Muscle of leg (tissue), 3 donors: ENCODE measurements at regions not wholly inside any gene's neighbourhood (a gene's known extent, or its start where the extent isn't known, plus 50 kb on each side); places are given as distances from the start of the nearest gene placed in this dataset.
"Not testable (repeated sequence)": the region's sequence is repeated elsewhere in the genome, so short reads cannot be mapped to it uniquely, and the experiment has no call there.

Experiments
- DNase-seq: peaks from one replicate; pipeline ENCODE4 v3.0.0; 2013
- H3K27ac ChIP-seq: one replicate; pipeline ENCODE4 v1.5.1; 2013; ENCODE audit warnings: mild to moderate bottlenecking, low read length, control low read depth
- H3K27me3 ChIP-seq: one replicate; pipeline ENCODE4 v1.6.1; 2013; ENCODE audit warnings: low read length; ENCODE audit not compliant: control insufficient read depth, insufficient read depth
- H3K36me3 ChIP-seq: one replicate; pipeline ENCODE4 v1.6.1; 2013; ENCODE audit warnings: low read length; ENCODE audit not compliant: control insufficient read depth, insufficient read depth
- H3K4me1 ChIP-seq: one replicate; pipeline ENCODE4 v1.6.1; 2013; ENCODE audit warnings: low read length; ENCODE audit not compliant: control insufficient read depth, insufficient read depth
- H3K4me3 ChIP-seq: one replicate; pipeline ENCODE4 v1.5.1; 2013; ENCODE audit warnings: low read length, control low read depth
- H3K9me3 ChIP-seq: replicated peaks from 2 replicates; pipeline ENCODE4 v1.6.1; 2013; ENCODE audit warnings: low read depth, low read length; ENCODE audit not compliant: control insufficient read depth
- WGBS: methylation state at CpG from one replicate; pipeline ENCODE4 v1.1.5; 2013; ENCODE audit warnings: missing lambda C conversion rate; ENCODE audit not compliant: insufficient coverage; 5-methylcytosine and 5-hydroxymethylcytosine counted together

DNA sequence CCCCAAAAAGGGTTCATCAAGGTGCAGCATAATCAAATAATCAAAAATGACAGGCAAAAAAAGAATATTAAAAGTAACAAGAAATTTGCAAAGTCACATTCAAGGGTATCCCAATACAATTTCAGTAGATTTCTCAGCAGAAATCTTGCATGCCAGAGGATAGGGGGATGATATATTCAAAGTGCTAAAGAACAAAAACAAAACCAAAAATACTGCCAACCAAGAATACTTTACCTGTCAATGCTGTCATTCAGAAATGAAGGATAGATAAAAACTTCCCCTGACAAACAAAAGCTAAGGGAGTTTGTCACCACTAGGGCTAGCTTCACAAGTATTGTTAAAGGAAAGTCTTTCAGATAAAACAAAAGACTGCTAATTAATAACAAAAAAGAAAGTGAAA is 68.7 kb upstream of the EDIL3 start:
- Histone ChIP-seq H3K36me3 (no peaks in the 10 kb centered on the region), H3K9me3 (peaks cover 3% of the 10 kb centered on the region), H3K4me3 (no peak overlapping the region), H3K27ac (no peak overlapping the region), H3K27me3 (no peaks in the 10 kb centered on the region), H3K4me1 (no peaks in the 10 kb centered on the region)
- no peak for DNase-seq

DNA sequence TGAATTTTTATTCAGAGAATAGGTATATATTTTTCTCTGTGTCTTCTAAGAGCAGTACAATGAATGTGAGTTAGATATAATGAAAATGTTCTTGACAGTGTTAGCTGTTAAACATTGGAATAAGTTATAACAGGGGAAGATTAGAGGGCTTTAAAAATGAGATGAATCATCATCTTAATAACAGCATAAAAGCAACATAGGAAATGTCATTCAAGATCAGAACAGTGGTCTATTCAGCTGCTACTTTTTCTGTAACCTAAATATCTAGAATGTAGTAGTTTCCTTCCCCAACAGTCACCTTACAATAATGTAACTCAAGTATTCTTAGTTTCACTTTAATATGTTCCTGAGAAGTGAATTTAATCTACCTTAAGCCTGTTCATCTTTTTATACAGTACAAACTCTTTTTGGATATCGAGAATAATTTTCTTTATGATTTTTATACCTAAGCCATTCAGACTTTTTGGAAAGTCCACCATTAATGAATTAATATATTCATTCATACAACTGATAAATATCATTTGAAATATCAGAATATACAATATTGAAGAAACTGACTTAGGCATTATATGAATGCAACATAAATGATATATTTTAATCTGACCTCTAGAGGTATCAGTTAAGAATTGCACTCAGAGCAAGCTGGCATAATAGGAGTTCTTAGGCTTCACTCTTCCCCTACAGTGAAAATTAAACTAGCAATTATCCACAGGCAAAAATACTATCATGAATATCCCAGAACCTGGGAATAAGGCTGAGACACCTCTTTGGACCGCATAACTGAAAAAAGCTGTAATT is 66.1 kb upstream of the EDIL3 start:
- no peaks in the 10 kb centered on the region for H3K4me1 ChIP-seq
- WGBS = no CpG with 5 or more reads among the region's 2 CpGs
- no peaks in the 10 kb centered on the region for H3K36me3 ChIP-seq
- peaks cover 3% of the 10 kb centered on the region for H3K9me3 ChIP-seq
- no peaks in the 10 kb centered on the region for H3K27me3 ChIP-seq
- no peak for DNase-seq
- no peak overlapping the region for H3K27ac ChIP-seq
- no peak overlapping the region for H3K4me3 ChIP-seq

DNA sequence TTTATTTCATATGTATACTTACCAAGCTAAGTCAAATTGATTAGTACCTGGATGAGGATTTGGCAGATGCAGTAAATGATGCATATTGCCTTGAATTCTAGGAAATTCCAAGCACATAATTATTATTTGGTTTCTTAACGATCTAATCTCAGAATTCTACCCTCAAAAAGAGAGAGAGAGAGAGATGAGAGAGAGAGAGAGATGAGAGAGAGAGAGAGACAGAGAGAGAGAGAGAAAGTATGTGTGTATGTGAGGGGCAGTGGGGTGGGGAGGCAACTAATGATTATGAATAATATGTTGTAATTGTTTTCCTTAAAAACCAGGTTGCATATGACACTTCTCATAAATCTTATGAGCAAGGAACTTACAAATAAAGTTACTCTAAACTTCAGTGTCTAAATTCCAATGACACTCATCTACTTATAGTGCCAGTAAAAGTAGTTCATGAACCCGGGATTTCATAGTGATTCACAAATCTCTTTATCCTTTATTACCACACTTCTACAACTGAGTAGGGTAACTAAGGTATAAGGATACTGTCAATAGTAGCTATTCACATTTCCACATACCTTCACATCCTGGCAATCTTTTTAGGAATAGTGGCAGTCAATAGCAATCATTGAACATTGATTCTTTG is 60.5 kb upstream of the EDIL3 start:
- Histone ChIP-seq H3K36me3 (no peaks in the 10 kb centered on the region), H3K4me1 (no peaks in the 10 kb centered on the region), H3K4me3 (no peak overlapping the region), H3K27me3 (no peaks in the 10 kb centered on the region), H3K9me3 (no peaks in the 10 kb centered on the region), H3K27ac (no peak overlapping the region)
- WGBS = no CpG with 5 or more reads among the region's 2 CpGs
- DNase-seq = no peak

DNA sequence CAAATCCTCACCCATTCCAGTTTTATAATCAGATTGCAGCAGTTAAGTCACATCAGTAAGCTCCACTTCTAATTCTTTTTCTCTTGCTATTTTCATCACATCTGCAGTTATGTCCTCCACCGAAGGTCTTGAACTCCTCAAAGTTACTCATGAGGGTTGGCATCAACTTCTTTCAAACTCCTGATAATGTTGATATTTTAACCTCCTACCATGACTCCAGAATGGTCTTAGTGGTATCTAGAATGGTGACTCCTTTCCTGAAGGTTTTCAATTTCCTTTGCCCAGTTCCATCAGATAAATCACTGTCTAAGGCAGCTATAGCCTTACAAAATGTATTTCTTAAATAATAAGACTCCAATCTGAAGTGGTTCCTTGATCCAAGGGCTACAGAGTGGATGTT is 53.8 kb upstream of the EDIL3 start:
- no CpG with 5 or more reads among the region's 1 CpG for WGBS
- H3K27ac ChIP-seq = no peak overlapping the region
- H3K9me3 ChIP-seq = no peaks in the 10 kb centered on the region
- no peaks in the 10 kb centered on the region for H3K36me3 ChIP-seq
- H3K27me3 ChIP-seq = no peaks in the 10 kb centered on the region
- H3K4me1 ChIP-seq = no peaks in the 10 kb centered on the region
- DNase-seq = no peak
- no peak overlapping the region for H3K4me3 ChIP-seq

DNA sequence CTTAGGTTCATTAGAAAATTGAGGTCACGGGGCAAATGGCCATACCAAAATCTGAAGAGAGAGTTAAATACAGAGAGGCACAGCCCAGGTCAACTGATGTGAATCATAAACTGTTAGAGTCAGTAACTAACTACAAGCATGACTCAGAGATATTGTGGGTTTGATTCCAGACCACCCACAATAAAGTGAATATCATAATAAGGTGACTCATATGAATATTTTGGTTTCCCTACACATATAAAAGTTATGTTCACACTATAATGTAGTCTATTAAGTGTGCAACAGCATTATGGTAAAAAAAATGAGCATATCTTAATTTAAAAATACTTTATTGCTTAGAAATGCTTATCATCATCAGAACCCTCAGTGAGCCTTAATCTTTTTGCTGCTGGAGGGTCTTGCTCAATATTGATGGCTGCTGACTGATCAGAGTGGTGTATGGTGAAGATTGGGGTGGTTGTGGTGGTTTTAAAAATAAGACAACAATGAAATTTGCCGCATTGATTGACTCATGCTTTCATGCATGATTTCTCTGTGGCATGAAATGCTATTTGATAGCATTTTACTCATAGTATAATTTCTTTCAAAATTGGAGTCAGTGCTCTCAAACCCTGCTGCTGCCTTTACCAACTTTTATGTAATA is 53.1 kb upstream of the EDIL3 start:
- Histone ChIP-seq H3K36me3 (no peaks in the 10 kb centered on the region), H3K4me1 (no peaks in the 10 kb centered on the region), H3K27ac (no peak overlapping the region), H3K9me3 (no peaks in the 10 kb centered on the region), H3K4me3 (no peak overlapping the region), H3K27me3 (no peaks in the 10 kb centered on the region)
- no CpG with 5 or more reads among the region's 2 CpGs for WGBS
- peak; percentile 4 for DNase-seq

DNA sequence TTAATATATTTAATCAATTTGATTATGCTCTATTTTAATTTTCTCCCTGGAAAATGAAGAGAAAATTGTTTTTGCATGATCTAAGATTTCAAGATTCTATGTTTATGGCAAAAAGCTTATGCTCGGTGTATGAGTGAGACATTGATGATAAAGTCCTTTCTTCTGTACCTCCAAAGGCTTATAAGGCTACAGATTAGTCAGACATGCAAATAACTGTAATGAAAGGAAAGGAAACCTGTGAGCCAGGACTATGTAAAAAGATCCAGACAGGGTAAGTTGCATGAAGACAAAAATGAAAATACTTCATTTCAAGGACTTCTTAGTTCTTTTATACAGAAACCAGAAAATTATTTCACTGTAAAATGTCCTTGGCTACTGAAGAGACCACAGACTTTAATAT is 52.2 kb upstream of the EDIL3 start:
- Histone ChIP-seq H3K36me3 (no peaks in the 10 kb centered on the region), H3K27ac (no peak overlapping the region), H3K27me3 (no peaks in the 10 kb centered on the region), H3K4me3 (no peak overlapping the region), H3K9me3 (no peaks in the 10 kb centered on the region), H3K4me1 (no peaks in the 10 kb centered on the region)
- no CpG with 5 or more reads among the region's 1 CpG for WGBS
- DNase-seq = no peak

DNA sequence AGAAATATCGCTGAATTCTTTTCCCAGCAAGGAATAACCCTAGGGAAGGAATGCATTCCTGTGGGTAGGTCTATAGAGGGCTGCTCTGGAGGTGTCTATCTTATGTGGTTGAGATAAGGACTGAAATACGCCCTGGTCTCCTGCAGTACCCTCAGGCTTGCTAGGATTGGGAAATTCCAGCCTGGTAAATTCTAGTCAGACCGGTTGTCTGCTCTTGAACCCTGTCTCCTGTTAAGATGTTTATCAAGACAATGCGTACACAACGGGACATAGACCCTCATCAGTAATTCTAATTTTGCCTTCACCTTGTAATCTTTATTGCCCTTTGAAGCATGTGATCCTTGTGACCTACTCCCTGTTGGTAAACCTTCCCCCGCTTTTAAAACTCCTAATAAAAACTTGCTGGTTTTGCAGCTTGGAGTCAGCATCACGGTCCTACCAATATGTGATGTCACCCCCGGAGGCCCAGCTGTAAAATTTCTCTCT is 51.2 kb upstream of the EDIL3 start:
- H3K27ac ChIP-seq, DNase-seq, H3K27me3 ChIP-seq, H3K9me3 ChIP-seq, H3K4me1 ChIP-seq, H3K36me3 ChIP-seq, H3K4me3 ChIP-seq: not testable (repeated sequence)
- 62% methylated on average over 4 of the region's 8 CpGs for WGBS
